ENCODE measurements at regions not wholly inside any gene's neighbourhood (a gene's known extent, or its start where the extent isn't known, plus 50 kb on each side); places are given as distances from the start of the nearest gene placed in this dataset.

GRCh38 chr5:74277418-74277817, 363.1 kb downstream of the ENC1 start:
- no peaks in the 10 kb centered on the region for H3K79me2 ChIP-seq (ENCODE audit: insufficient read depth, low read length)
- no peak overlapping the region for H3K4me3 ChIP-seq (ENCODE audit: low read length, poor library complexity, severe bottlenecking)
- no peak overlapping the region for H3K4me2 ChIP-seq (ENCODE audit: low read depth, low read length, poor library complexity, severe bottlenecking)
- H3K9me3 ChIP-seq (ENCODE audit: insufficient read depth, low read depth, low read length) = no peaks in the 10 kb centered on the region
- H3K36me3 ChIP-seq (ENCODE audit: insufficient read depth, low read length) = no peaks in the 10 kb centered on the region
- TF ChIP-seq CTCF (conservative IDR thresholded peaks at IDR 0.05; ENCODE audit: low read length) = no peak
- no peak for TF ChIP-seq EZH2phosphoT487 (IDR thresholded peaks at IDR 0.05; ENCODE audit: borderline replicate concordance)
- no peak overlapping the region for H2AFZ ChIP-seq (ENCODE audit: low read length)
- H3K9me2 ChIP-seq (replicated peaks; ENCODE audit: low read depth, low read length) = no peaks in the 10 kb centered on the region
- no peak overlapping the region for H3K9ac ChIP-seq (ENCODE audit: low read depth, low read length, poor library complexity, severe bottlenecking)
- H3F3A ChIP-seq (ENCODE audit: low read depth) = no peaks in the 10 kb centered on the region
- H3K4me1 ChIP-seq (ENCODE audit: insufficient read depth, low read length, poor library complexity, severe bottlenecking) = no peaks in the 10 kb centered on the region
- H4K20me1 ChIP-seq (ENCODE audit: insufficient read depth, low read length, poor library complexity, severe bottlenecking) = no peaks in the 10 kb centered on the region
- no peaks in the 10 kb centered on the region for H3K27me3 ChIP-seq (ENCODE audit: insufficient read depth, low read length, poor library complexity, severe bottlenecking)

GRCh38 chr5:74275171-74275992, 365.1 kb downstream of the ENC1 start:
- Histone ChIP-seq H3K4me2 (ENCODE audit: low read depth, low read length, poor library complexity, severe bottlenecking) (no peak overlapping the region), H4K20me1 (ENCODE audit: insufficient read depth, low read length, poor library complexity, severe bottlenecking) (no peaks in the 10 kb centered on the region), H3K9ac (ENCODE audit: low read depth, low read length, poor library complexity, severe bottlenecking) (no peak overlapping the region), H3K4me3 (ENCODE audit: low read length, poor library complexity, severe bottlenecking) (no peak overlapping the region), H3K36me3 (ENCODE audit: insufficient read depth, low read length) (no peaks in the 10 kb centered on the region), H3K4me1 (ENCODE audit: insufficient read depth, low read length, poor library complexity, severe bottlenecking) (no peaks in the 10 kb centered on the region), H3K27me3 (ENCODE audit: insufficient read depth, low read length, poor library complexity, severe bottlenecking) (no peaks in the 10 kb centered on the region), H3K9me2 (replicated peaks; ENCODE audit: low read depth, low read length) (no peaks in the 10 kb centered on the region), H3K79me2 (ENCODE audit: insufficient read depth, low read length) (no peaks in the 10 kb centered on the region), H2AFZ (ENCODE audit: low read length) (no peak overlapping the region), H3K9me3 (ENCODE audit: insufficient read depth, low read depth, low read length) (no peaks in the 10 kb centered on the region), H3F3A (ENCODE audit: low read depth) (no peaks in the 10 kb centered on the region)
- no peak for TF ChIP-seq EZH2phosphoT487 (IDR thresholded peaks at IDR 0.05; ENCODE audit: borderline replicate concordance)
- no peak for TF ChIP-seq CTCF (conservative IDR thresholded peaks at IDR 0.05; ENCODE audit: low read length)

- no peaks in the 10 kb centered on the region for H3F3A ChIP-seq (ENCODE audit: low read depth)
- no peaks in the 10 kb centered on the region for H4K20me1 ChIP-seq (ENCODE audit: insufficient read depth, low read length, poor library complexity, severe bottlenecking)
- no peaks in the 10 kb centered on the region for H3K79me2 ChIP-seq (ENCODE audit: insufficient read depth, low read length)
- H3K36me3 ChIP-seq (ENCODE audit: insufficient read depth, low read length) = no peaks in the 10 kb centered on the region
- H3K27me3 ChIP-seq (ENCODE audit: insufficient read depth, low read length, poor library complexity, severe bottlenecking) = no peaks in the 10 kb centered on the region
- H3K4me3 ChIP-seq (ENCODE audit: low read length, poor library complexity, severe bottlenecking) = no peak overlapping the region
- TF ChIP-seq CTCF (conservative IDR thresholded peaks at IDR 0.05; ENCODE audit: low read length) (no peak), EZH2phosphoT487 (IDR thresholded peaks at IDR 0.05; ENCODE audit: borderline replicate concordance) (no peak)
- H3K4me2 ChIP-seq (ENCODE audit: low read depth, low read length, poor library complexity, severe bottlenecking) = no peak overlapping the region
- no peaks in the 10 kb centered on the region for H3K9me3 ChIP-seq (ENCODE audit: insufficient read depth, low read depth, low read length)
- H3K9ac ChIP-seq (ENCODE audit: low read depth, low read length, poor library complexity, severe bottlenecking) = no peak overlapping the region
- H3K4me1 ChIP-seq (ENCODE audit: insufficient read depth, low read length, poor library complexity, severe bottlenecking) = no peaks in the 10 kb centered on the region
- no peaks in the 10 kb centered on the region for H3K9me2 ChIP-seq (replicated peaks; ENCODE audit: low read depth, low read length)
- H2AFZ ChIP-seq (ENCODE audit: low read length) = no peak overlapping the region
Measured at GRCh38 chr5:74274326-74274725, 366.2 kb downstream of the ENC1 start.

Measured in Loucy (cell line).